OCI-LY3 (cell line): ENCODE measurements at regions not wholly inside any gene's neighbourhood (a gene's known extent, or its start where the extent isn't known, plus 50 kb on each side); places are given as distances from the start of the nearest gene placed in this dataset.

Source experiments
- EZH2phosphoT487 ChIP-seq: fragments of 200-600 bp; shearing (Covaris generic); IDR thresholded peaks from 2 replicates; pipeline ENCODE4 v1.6.1; 2018; ENCODE audit warnings: antibody characterized with exemption, mixed run types, low read depth
- TF ChIP-seq, protein P1 (sequence below): fragments of 200-600, 300-600 bp; sonication (generic); IDR thresholded peaks from 2 replicates; pipeline ENCODE4 v1.5.1; 2014; ENCODE audit warnings: antibody characterized with exemption, low read length, low read depth

DNA sequence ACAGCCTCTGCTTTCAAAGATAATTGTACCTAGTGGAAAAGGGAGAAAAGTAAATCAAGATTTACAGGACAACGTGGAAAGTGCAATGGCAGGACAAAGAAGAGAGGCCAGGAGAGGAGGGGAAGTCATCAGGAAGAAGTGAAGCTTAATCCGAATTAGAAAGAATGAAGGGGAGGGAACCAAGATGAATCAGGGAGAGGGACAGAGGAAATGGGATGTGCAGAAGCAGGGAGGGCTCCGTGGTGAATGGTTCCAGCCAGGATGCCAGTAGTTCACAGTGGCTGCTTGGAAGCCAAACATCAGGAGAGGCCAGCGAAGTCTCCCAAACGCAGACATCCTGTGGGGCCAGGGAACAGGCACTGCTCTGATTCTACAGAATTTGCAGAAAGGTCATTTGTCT lies 144.4 kb downstream of the LIG4 start:
- TF ChIP-seq, protein P1, sequence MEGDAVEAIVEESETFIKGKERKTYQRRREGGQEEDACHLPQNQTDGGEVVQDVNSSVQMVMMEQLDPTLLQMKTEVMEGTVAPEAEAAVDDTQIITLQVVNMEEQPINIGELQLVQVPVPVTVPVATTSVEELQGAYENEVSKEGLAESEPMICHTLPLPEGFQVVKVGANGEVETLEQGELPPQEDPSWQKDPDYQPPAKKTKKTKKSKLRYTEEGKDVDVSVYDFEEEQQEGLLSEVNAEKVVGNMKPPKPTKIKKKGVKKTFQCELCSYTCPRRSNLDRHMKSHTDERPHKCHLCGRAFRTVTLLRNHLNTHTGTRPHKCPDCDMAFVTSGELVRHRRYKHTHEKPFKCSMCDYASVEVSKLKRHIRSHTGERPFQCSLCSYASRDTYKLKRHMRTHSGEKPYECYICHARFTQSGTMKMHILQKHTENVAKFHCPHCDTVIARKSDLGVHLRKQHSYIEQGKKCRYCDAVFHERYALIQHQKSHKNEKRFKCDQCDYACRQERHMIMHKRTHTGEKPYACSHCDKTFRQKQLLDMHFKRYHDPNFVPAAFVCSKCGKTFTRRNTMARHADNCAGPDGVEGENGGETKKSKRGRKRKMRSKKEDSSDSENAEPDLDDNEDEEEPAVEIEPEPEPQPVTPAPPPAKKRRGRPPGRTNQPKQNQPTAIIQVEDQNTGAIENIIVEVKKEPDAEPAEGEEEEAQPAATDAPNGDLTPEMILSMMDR: no peak
- TF ChIP-seq EZH2phosphoT487: no peak
